AG10803 (cell line): ENCODE measurements at regions not wholly inside any gene's neighbourhood (a gene's known extent, or its start where the extent isn't known, plus 50 kb on each side); places are given as distances from the start of the nearest gene placed in this dataset.

Experiments used
- DNase-seq: peaks from one replicate; pipeline ENCODE4 v3.0.0; 2010; ENCODE audit warnings: low read depth
- H3K4me3 ChIP-seq: 2 replicates; pipeline ENCODE4 v1.5.1; 2011; ENCODE audit warnings: mild to moderate bottlenecking, low read length, control low read depth
- CTCF ChIP-seq: conservative IDR thresholded peaks from 2 replicates; pipeline ENCODE4 v1.5.1; 2011; ENCODE audit warnings: mild to moderate bottlenecking, low read length, control low read depth, inconsistent platforms

GRCh38 chr17:33936764-33937163 is 318.3 kb upstream of the CCL2 start:
- no peak for TF ChIP-seq CTCF
- no peak for DNase-seq
- no peak overlapping the region for H3K4me3 ChIP-seq

GRCh38 chr17:33939959-33940358 is 315.1 kb upstream of the CCL2 start:
- TF ChIP-seq CTCF: no peak
- no peak overlapping the region for H3K4me3 ChIP-seq
- DNase-seq: no peak

- TF ChIP-seq CTCF: no peak
- no peak for DNase-seq
- H3K4me3 ChIP-seq: no peak overlapping the region
Observed at GRCh38 chr17:33940769-33941370, 314.2 kb upstream of the CCL2 start.

GRCh38 chr17:33941744-33942143 is 313.3 kb upstream of the CCL2 start:
- DNase-seq: no peak
- H3K4me3 ChIP-seq: no peak overlapping the region
- no peak for TF ChIP-seq CTCF

GRCh38 chr17:33942414-33942813 is 312.7 kb upstream of the CCL2 start:
- TF ChIP-seq CTCF: no peak
- H3K4me3 ChIP-seq: no peak overlapping the region
- no peak for DNase-seq

- no peak for TF ChIP-seq CTCF
- no peak for DNase-seq
- no peak overlapping the region for H3K4me3 ChIP-seq
Observed at GRCh38 chr17:33944412-33944811, 310.7 kb upstream of the CCL2 start.

- no peak for DNase-seq
- no peak for TF ChIP-seq CTCF
- H3K4me3 ChIP-seq: no peak overlapping the region
Observed at GRCh38 chr17:33944826-33945225, 310.3 kb upstream of the CCL2 start.
